Stimulated activated CD4-positive, alpha-beta T cell treated with anti-CD3 and anti-CD28 coated beads, Interleukin-1b, Interleukin-23, amount 100 ng/mL, for 24 hours (primary cell): ENCODE measurements at regions not wholly inside any gene's neighbourhood (a gene's known extent, or its start where the extent isn't known, plus 50 kb on each side); places are given as distances from the start of the nearest gene placed in this dataset.

Experiments used
- DNase-seq, 4 experiments: peaks; one replicate each; pipeline ENCODE4 v3.0.0-alpha.2; 2020; ENCODE audit warnings: low read depth in 4 of 4, low spot score in 1 of 4

DNA sequence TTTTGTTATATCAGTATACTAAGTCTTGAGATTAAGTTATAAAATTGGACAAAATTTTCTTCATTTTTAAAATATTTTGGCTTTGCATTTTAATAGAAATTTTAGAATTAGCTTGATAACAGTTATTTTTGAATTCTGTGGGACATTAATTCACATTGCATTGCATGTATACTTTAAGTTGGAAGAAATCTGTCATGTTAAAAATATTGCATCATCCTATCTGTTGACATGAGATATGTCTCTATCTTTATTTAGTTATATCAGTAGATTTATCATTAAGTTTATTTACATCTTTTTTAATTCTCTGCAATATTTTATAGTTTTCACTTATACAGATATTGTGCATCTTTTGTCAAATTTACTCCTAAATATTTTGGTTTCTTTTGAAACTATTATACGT is 904.6 kb upstream of the NR2F2 start:
- no peak for DNase-seq

DNA sequence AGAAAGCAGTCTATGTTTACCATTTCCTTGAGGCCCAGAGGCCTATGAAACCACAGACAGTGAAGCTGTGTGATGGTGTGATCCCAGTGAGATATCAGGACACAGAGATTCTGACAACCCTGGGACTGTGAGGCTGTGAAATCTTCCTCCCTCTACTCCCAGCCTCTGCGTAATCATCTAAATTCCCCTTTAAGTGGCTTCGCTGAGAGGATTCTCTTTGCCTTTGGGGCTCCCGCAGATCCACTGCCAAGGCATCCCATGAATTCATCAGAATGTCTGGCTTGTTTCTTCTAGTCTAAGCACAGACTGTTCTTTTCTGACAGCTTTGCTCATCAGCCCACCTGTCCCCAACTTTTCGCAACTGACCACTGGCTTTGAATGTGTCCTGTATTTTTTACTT is 901.2 kb upstream of the NR2F2 start:
- no peak for DNase-seq

DNA sequence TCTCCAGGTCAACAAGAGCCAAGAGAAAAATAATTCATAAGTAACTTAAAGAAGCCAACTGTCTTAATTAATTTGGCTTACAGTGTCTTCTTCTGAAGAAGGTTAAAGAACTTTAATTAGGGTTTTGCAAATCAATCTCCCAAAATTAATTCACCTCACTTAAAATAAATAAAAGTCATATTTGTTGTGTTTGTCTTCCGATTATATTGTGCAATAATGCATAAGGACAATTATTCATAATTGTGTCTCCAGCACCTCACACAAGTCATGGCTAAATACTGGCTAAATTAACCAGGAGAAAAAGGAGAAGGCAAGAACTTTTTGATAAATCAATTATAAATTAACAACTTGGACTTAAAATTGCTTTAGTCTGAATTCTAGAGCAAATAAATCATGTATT is 899.0 kb upstream of the NR2F2 start:
- DNase-seq = no peak

DNA sequence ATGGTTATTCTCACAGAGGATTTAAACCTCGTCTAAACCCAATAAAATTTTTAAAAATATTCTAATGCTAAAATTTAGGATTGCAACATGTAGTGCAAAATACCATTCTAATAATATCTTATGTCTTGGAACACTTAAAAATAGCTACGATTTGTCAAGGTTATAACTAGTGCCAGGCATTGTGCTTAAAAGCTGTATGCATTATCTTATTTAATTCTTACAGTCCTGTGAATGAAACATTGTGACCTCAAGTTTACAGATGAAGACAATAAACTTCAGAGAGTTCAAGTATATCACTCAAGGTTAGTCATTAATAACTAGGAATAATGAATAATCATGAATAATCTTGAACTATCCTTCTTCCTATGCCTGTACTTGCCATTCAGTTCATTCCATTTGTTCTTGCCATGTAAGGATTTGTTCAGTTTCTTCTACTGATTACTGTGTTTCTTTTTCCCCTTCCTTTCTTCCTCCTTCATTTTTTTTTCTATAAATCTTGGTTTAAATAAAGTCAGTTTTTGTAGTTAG is 897.6 kb upstream of the NR2F2 start:
- no peak for DNase-seq

DNA sequence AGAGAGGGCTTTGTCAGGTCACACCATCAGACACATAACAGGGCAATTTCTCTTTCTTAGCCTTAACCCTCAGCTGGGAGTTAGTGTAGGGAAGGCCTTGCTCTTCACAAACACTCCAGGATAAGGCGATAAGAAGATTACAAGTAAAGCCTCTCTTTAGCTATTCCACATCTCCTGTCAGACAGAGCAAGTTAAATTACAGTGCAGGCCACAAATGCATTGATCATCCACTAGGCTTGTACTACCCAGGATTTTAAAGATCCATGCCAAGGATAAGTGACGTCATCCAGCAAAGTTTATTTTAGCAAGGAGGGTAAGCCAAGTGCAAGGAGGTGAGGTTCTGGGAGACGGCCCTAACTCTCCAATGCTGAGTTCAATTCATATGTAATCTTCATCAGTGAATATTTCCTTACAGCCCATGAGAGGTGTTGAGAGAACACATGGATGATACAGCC is 890.6 kb upstream of the NR2F2 start:
- DNase-seq = no peak

DNA sequence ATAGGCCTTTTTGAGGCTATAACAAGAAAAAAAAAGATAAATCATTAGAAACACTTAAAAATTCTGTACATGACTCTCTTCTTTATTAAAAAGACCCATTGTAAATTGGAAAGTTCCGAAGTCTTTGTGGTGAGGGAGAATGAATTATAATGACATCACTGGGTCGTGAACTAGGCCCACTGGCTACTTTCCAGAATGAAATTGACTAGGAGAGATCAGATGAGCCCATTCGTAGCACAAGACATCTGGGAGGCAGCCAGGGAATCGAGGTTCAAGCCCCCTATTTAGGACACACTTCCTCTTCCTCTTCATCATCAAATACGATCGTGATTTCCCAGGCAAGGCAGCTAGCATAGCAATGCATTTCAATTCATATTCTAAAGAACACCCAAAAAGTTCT is 889.8 kb upstream of the NR2F2 start:
- DNase-seq = no peak

DNA sequence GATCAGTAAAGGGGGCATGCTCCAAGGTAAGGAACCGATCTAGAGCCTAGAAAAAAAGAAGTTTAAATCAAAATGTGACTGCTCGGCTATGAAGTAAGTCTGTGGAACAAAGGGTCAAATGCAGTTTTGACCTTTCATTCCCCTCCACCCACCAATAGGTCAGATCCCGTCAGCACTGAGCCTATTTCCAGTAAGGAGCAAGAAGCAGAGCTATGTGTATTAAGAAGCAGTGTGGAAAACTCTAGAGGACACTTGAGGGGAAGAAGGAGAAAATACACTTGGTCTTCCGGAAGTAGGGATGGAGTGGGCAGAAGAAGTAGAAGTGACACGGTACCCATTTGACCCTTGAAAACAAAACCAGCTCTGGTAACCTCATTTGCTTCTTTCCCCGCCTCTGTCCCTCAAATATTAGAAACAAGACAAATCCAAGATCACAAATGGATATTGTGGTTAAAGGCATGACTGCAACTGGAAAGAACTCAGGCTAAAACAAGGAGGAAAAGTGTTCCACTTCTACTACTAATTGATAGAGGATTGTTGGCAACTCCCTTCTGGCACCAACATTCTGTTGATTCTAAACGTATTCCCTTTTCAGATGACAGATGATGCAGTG is 888.3 kb upstream of the NR2F2 start:
- no peak for DNase-seq

DNA sequence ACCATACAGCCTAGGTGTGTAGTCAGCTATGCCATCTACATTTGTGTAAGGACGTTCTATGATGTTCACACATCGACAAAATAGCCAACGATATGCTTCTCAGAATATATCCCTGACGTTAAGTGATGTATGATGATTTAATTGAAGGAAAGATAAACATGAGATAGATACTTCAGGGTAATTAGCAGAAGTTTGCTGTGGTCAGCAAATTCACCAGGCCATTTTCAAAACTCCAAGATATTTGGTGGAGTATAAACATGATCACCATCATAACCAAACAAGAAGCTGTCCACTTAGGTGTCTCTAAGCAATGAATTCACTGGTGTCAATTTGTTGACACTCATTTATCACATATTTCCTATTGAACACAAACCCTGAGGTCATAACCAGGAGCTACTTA is 885.6 kb upstream of the NR2F2 start:
- DNase-seq = no peak

DNA sequence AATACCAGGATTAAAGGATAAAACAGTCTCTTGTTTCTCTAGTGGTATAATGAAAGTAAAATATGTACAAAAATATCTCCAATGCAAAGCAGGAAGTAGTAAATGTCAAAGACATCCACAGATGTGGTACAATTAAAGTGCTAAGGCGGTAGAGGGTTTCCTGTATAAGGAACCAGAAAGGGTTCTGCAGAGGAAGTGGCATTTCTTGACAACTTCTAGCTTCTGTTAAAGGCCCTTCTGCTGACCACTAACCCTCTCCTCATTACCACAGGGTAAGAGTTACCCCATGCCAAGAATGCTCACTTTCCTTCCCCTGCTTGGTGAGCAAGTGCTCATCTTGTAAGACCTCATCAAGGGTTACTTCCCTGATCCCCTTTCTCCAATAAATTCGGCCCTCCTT is 883.6 kb upstream of the NR2F2 start:
- no peak for DNase-seq

DNA sequence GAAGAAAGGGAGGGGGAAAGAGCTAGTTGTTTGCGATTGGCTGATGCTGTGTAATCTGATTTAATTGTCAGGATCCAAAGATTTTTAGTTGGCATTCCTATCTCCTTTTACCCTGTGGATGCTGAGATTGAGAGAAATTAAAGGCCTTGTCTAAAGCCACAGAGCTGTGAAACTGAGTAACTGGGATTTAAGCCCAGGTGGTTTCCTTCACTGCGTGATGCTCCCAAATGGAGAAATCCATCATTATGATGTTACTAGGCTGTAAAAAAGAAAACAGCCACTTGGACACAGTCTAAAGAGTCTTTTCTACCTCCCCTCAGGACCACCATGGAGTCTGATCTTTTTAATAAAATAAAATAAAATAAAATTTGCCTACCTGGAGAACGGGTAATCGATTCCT is 883.0 kb upstream of the NR2F2 start:
- DNase-seq = no peak

DNA sequence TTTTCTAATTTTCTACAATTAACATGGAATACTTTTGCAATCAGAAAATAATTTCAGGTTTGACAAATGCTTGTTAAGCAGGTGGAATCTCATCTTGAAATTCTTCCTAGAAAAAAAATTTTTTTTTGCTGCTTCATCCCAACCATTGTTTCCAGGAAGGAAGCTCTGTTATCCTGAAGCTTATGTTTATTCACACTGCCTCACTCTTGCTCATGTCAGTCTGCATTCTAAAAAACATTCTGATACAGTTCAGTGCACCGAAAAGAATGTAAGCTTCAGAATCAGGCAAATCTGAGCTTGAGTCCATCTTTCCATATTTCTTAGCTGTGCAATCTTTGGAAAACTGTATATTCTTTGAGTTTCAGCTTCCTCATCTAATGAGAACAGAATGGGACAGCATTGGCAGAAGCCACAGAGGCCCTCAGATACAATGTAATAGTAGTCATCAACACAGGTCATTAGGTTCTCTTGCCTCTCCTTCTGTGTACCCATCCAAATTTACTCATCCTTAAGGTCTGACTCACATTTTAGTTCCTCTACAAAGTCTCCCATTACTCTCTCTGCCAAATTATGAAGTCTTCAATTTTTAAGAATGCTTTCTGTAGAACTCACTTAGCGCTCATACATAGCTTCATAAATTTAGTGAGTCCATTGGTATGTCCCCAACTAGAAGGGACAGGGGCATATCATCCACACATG is 881.8 kb upstream of the NR2F2 start:
- no peak for DNase-seq

DNA sequence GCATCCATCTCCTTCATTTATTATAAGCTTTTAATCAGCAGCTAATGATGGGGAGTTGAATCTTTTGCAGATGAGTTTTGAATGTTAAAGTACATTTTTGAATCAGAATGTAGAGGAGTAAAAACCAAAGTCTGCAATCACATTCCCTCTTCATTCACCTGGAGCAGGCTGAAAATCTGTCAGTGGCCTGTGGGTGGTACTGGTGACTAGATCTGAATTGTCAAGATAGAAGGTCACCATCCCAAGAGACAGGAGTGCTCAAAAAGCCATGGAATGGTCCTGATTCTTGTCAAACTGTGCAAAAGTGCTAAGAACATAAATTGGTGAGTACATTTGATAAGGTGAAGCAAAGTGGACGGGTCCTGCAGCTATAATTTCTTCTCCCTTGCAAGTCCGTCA is 881.3 kb upstream of the NR2F2 start:
- DNase-seq = no peak

DNA sequence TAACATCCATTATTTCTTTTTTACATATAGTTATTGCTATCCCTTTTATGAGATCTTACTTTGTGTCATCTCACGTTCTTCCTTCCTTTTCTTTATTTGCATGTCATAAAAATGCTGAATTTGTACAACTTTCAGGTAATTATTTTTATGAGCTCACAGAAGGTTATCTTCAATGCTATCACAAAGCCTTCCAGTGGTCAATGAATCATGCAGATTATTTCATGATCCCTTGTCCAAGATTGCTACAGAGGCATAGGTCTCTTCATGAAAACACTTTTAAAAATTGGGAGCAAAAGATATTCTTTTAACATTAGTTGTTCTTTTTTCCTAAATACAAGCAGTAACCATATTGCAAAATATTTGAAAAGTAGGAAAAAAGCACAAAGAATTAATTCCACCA is 880.1 kb upstream of the NR2F2 start:
- no peak for DNase-seq

DNA sequence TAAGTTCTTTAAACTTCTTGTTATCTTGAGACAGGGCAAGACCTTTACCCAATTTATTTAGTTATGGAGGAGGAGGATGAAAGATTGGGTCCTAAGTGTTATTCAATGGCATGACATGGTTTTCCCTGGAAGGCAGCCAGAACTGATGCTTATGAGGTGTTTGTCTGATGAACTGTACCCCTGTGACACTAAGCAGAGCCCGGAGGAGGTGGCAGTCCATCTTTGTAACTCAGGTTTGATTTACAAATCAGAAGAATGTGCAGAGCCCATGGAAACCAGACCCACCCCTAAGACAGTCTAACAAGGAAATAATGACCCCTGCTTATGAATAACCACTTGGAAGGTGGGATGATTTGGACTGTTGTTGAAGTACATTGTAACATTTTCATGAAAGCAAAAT is 878.6 kb upstream of the NR2F2 start:
- DNase-seq = no peak

DNA sequence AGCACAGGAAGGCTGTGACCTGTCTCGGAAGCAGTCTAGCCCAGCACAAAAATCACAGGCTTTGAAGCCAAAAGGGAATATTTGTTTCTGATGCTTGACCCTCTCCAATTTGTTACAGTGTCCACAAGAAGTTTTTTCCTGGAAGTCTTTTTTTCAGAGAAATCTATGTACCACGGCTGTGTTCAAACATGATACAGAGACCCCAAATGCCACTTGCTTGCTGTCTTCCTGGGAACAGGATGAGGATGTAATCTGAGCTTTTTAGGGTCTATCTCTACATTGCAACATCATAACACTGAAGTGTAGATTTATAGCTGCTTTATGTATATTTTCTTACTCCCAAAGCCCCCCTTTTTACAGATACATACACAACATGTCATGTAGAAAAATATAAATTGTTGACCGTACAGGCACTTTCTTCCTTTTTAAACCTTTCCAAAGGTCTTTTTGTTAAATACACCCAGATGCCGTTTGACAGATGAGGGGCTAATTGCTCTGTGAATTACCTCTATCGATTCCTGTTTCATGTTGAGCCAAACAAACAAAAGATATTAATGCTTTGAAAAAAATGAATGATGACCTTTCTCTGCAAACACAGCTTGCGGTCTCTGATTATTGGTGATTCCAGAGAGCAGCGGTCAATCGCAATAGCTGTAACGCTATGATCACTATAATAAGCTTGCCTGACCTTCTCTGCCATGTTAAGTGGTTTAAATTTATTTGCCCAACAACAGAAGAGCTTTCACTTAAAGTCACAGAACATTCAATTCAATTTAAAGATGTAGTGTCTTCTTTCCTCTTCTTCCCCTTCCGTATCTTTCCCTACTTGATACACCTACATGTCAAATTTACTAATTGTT is 875.9 kb upstream of the NR2F2 start:
- no peak for DNase-seq

DNA sequence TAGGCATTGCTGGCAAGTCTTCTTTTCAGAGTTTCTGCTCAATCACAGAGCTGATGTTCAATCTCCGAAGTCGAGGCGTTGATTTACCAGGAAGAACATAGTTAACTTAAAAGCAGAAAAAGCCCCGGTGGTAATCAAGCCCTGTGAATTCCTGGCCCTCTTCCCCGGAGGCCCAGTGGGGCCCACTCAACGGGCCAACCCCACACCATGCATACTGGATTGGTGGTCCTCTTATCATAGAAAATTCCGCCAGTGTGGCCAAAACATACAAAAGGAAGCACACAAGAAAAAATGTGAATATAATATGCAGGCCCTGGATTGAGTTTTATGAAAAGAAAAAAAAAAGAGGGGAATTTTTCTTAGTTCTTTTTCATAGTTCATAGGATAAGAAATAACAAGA is 873.0 kb upstream of the NR2F2 start:
- no peak for DNase-seq

DNA sequence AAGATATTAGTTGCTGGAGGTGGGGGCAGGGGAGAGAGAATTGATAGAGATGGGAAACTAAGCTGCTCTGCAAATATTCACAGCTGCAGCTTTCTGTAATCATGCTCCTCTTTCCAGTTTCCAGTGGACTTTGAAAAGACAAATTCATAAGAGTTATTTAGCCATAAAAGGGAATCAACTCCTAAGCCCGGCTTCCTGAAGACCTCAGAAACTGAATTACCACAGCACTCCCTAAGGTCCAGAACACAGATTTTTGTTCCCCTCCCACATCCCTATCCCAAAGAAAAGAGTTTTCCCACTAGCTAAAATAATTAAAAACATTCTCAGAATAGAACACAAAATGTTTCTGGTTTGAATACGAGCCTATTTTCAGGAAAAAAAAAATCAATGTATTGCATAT is 871.8 kb upstream of the NR2F2 start:
- no peak for DNase-seq

DNA sequence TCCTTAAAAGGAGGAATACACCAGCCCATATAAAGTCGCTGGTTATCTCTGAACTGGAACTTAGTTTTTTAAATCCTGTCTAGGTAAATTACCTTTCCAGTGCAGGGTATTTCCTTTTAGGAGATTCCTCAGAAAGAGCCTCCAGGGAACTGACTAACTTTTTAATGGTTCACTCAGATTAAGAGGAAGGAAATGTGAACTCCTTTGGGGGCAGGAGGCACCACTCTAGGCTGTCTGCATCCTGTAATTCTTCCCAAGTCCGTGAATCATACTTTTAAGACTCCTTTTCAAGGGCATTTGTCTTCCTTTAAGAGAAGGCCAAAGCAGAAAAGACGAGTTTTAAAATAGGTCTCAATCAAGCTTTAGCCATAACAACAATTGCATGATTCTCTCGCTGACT is 871.2 kb upstream of the NR2F2 start:
- no peak for DNase-seq

DNA sequence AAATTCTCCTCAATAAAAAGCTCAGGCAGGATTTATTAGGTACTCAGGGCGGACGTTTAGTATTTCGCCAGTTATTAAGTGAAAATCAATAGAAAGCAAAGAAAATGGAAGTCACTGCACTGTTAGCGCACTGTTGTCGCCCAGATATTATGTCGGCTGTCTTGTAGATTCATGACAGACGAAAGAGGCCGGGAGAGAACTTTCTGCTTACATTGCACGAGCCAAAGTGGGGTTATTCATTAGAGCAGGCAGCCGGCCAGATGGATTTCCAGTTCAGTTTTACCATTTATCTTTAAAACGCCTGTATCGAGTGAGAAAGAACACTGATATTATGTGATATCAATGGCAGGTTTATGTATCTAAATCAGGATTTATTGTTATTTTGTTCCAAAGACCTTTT is 866.0 kb upstream of the NR2F2 start:
- no peak for DNase-seq

DNA sequence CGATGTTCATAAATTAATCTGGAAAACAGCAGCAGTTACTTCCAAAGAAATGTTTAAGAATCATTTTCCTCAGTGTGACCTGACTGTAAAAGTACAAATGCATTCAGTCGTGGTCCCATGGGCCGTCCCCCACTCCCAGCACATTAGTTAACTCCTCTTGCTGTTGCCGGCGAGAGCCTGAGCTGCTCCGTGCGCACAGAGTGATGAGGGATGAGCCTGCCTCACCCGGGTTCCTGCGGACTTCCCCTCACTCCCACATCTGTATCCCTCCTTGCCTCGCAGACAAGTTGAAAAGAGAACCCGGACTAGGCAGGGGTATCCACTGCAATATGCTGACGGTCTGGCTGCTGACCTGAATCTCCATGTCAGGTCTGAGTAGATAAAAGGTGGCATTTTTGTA is 861.7 kb upstream of the NR2F2 start:
- no peak for DNase-seq

DNA sequence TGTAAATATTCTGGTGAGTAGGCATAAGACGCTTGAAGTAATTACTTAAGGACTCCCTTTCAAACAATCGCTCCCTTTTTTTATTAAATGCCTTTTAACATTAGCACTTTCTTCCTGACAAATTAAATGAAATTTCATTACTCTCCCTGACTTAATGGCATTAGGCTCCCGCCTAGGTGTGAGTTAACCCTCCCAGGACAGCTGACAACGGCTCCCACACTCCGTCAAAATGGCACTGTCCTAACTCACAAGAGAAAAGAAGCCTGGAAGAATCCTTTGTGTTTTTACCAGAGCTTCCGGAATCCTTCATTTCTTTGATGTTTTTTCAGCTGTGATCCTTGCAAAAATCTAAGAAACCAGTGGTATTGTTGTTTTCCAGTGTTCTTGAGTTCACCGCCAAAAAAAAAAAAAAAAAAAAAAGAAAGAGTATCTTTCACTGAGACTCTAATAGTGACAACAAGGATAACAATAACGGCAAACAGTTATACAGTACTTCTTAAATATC is 861.0 kb upstream of the NR2F2 start:
- no peak for DNase-seq

DNA sequence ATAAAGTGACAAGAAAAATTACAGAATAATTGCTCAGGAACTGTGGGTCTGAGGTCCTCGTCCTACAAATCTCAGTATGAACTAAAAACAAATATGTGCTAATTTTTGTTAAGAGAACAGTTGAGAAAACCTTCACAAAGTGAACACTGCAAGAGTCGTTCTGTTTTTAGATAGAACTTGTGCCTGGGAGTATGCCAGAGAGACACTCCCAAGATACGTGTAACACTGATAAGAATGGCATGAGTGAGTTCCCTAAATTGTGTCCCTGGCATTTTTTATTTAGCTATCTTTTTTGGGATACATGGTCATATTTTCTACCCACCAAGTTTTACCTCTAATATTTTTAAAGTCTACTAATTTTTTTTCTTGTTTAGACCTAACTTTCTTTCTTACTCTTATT is 860.0 kb upstream of the NR2F2 start:
- no peak for DNase-seq
